PC-3 (cell line): ENCODE measurements at regions not wholly inside any gene's neighbourhood (a gene's known extent, or its start where the extent isn't known, plus 50 kb on each side); places are given as distances from the start of the nearest gene placed in this dataset.

Experiments
- CTCF ChIP-seq: fragments of 300-600 bp; sonication (generic); conservative IDR thresholded peaks from 2 replicates; pipeline ENCODE4 v1.5.1; 2017; ENCODE audit warnings: antibody characterized with exemption, low read depth, mild to moderate bottlenecking, low read length
- EZH2 ChIP-seq: fragments of 300-600 bp; sonication (generic); IDR thresholded peaks from one replicate; pipeline ENCODE4 v1.6.1; 2017; ENCODE audit warnings: antibody characterized with exemption, mild to moderate bottlenecking, low read length; ENCODE audit not compliant: unreplicated experiment

- TF ChIP-seq CTCF (no peak), EZH2 (no peak)
Observed at GRCh38 chr6:22027040-22027725, 269.7 kb downstream of the PRL start.
